NB4 (cell line): ENCODE measurements at regions not wholly inside any gene's neighbourhood (a gene's known extent, or its start where the extent isn't known, plus 50 kb on each side); places are given as distances from the start of the nearest gene placed in this dataset.

Experiments used
- DNase-seq: peaks from one replicate; pipeline ENCODE4 v3.0.0; 2010; ENCODE audit warnings: low read depth
- H3K4me3 ChIP-seq: one replicate; pipeline ENCODE4 v1.5.1; 2011; ENCODE audit warnings: mild to moderate bottlenecking, low read depth, low read length, moderate library complexity
- CTCF ChIP-seq: IDR thresholded peaks from one replicate; pipeline ENCODE4 v1.5.1; 2012; ENCODE audit warnings: low read depth, low read length
- MYC ChIP-seq: IDR thresholded peaks from 2 replicates; pipeline ENCODE4 v1.6.1; 2011; ENCODE audit warnings: low read depth, low read length
- POLR2A ChIP-seq: IDR thresholded peaks from 2 replicates; pipeline ENCODE4 v1.6.1; 2011; ENCODE audit warnings: mild to moderate bottlenecking; ENCODE audit not compliant: insufficient read length; ENCODE audit errors: extremely low read depth
- TF ChIP-seq, protein P1 (sequence below): IDR thresholded peaks from 2 replicates; pipeline ENCODE4 v1.6.1; 2011; ENCODE audit warnings: low read depth, low read length

GRCh38 chr5:2916076-2916682 is 164.7 kb upstream of the IRX2 start:
- no peak overlapping the region for H3K4me3 ChIP-seq
- TF ChIP-seq POLR2A (no peak), MYC (no peak), CTCF (no peak)
- TF ChIP-seq, protein P1, sequence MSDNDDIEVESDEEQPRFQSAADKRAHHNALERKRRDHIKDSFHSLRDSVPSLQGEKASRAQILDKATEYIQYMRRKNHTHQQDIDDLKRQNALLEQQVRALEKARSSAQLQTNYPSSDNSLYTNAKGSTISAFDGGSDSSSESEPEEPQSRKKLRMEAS: no peak
- no peak for DNase-seq

GRCh38 chr5:2914981-2915484 is 163.6 kb upstream of the IRX2 start:
- no peak for TF ChIP-seq POLR2A
- no peak for TF ChIP-seq MYC
- TF ChIP-seq CTCF: no peak
- TF ChIP-seq, protein P1: no peak
- DNase-seq: no peak
- no peak overlapping the region for H3K4me3 ChIP-seq

DNA sequence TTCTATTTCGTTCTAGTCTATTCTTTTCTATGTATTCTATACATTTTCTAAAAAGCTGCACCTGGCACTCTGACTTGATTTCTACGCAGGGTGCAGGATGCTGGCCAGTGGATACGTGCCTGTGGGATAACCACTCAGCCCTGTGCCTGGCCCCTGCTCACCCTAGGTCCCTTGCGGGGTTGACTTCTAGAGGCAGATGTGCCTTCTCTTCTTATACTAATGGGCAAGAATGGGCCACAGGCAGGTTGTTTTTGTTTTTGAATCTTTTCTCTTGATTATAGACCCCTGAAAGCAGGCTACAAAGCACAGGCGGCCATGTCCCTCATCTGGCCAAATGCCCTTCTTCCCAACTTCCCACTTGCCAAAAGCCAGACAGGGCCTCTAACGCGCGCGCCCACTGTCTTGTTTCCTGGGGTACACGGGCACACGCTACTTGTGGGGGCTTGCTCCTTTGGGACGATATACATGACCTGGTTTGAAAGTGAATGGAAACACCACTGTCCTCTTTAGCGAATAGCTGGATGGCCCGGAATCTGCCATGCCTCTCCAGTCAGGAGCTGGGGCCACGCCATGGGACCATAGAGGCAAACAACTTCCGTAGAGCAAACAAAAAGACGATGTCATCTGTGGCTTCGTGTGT is 162.7 kb upstream of the IRX2 start:
- DNase-seq: no peak
- no peak for TF ChIP-seq POLR2A
- TF ChIP-seq, protein P1: no peak
- TF ChIP-seq CTCF: no peak
- TF ChIP-seq MYC: no peak
- H3K4me3 ChIP-seq: no peak overlapping the region

DNA sequence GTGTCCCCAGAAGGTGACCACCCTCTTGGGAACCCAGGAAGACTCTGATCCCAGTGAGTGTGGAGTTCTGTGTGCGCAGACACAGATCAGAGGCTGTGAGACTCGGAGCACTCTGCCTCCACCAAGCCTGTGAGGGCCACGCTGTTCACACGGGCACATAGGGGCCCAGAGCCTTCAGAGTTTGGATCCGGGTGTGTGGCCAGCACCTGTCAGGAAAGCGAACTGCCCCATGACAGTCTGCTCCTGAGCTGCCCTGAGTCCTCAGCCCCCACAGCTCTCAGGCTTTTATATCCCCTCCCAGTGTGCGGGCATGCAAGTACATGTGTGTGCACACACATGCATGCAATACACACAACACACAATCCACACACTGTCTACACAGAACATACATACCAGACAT is 161.8 kb upstream of the IRX2 start:
- H3K4me3 ChIP-seq: no peak overlapping the region
- no peak for DNase-seq
- TF ChIP-seq, protein P1: no peak
- TF ChIP-seq POLR2A (no peak), MYC (no peak), CTCF (no peak)

- DNase-seq: no peak
- TF ChIP-seq, protein P1: no peak
- TF ChIP-seq CTCF (no peak), MYC (no peak), POLR2A (no peak)
- H3K4me3 ChIP-seq: no peak overlapping the region
These were observed 161.3 kb upstream of the IRX2 start for GRCh38 chr5:2912741-2913140.
